SK-N-MC (cell line): ENCODE measurements at regions not wholly inside any gene's neighbourhood (a gene's known extent, or its start where the extent isn't known, plus 50 kb on each side); places are given as distances from the start of the nearest gene placed in this dataset.

Source experiments
- DNase-seq: peaks from one replicate; pipeline ENCODE4 v3.0.0-alpha.2; 2011; ENCODE audit warnings: low read depth, low spot score
- H3K27ac ChIP-seq: fragments of 200-600 bp; sonication (generic); 2 replicates; pipeline ENCODE4 v1.5.1; 2016; ENCODE audit warnings: mixed run types
- H3K36me3 ChIP-seq: fragments of 200-600 bp; sonication (generic); 2 replicates; pipeline ENCODE4 v1.6.1; 2017; ENCODE audit warnings: antibody characterized with exemption, low read length, mixed read lengths; ENCODE audit not compliant: insufficient read depth
- H3K4me3 ChIP-seq: fragments of 200-600 bp; sonication (generic); 2 replicates; pipeline ENCODE4 v1.5.1; 2016
- H3K9ac ChIP-seq: fragments of 200-600 bp; sonication (generic); 2 replicates; pipeline ENCODE4 v1.8.0; 2017; ENCODE audit warnings: mixed run types, mixed read lengths; ENCODE audit not compliant: insufficient read length
- H3K9me3 ChIP-seq: fragments of 200-600 bp; sonication (generic); 2 replicates; pipeline ENCODE4 v1.6.1; 2017; ENCODE audit warnings: low read depth, mild to moderate bottlenecking, antibody characterized with exemption, low read length, moderate library complexity, mixed read lengths
- EZH2 ChIP-seq: fragments of 200-600 bp; sonication (generic); IDR thresholded peaks from one replicate; pipeline ENCODE4 v1.6.1; 2017; ENCODE audit warnings: antibody characterized with exemption
- FOXP2 ChIP-seq: optimal IDR thresholded peaks from 2 replicates; pipeline ENCODE3; 2011; ENCODE audit warnings: mild to moderate bottlenecking, moderate library complexity; ENCODE audit not compliant: insufficient read depth; ENCODE audit errors: extremely low read length, control extremely low read depth
- POLR2AphosphoS5 ChIP-seq: IDR thresholded peaks from 2 replicates; pipeline ENCODE4 v1.6.1; 2012; ENCODE audit warnings: mild to moderate bottlenecking, low read depth, low read length, borderline replicate concordance

GRCh38 chr2:8334866-8335325, 347.0 kb upstream of the ID2 start:
- H3K36me3 ChIP-seq: no peaks in the 10 kb centered on the region
- TF ChIP-seq EZH2 (no peak), POLR2AphosphoS5 (no peak), FOXP2 (no peak)
- H3K27ac ChIP-seq: no peak overlapping the region
- H3K9ac ChIP-seq: no peak overlapping the region
- no peaks in the 10 kb centered on the region for H3K9me3 ChIP-seq
- no peak for DNase-seq
- no peak overlapping the region for H3K4me3 ChIP-seq

GRCh38 chr2:8335801-8336200, 346.1 kb upstream of the ID2 start:
- H3K36me3 ChIP-seq: no peaks in the 10 kb centered on the region
- no peak overlapping the region for H3K9ac ChIP-seq
- H3K4me3 ChIP-seq: no peak overlapping the region
- H3K9me3 ChIP-seq: no peaks in the 10 kb centered on the region
- DNase-seq: no peak
- no peak for TF ChIP-seq POLR2AphosphoS5
- H3K27ac ChIP-seq: no peak overlapping the region

GRCh38 chr2:8337321-8337720, 344.5 kb upstream of the ID2 start:
- no peaks in the 10 kb centered on the region for H3K36me3 ChIP-seq
- no peaks in the 10 kb centered on the region for H3K9me3 ChIP-seq
- H3K27ac ChIP-seq: no peak overlapping the region
- H3K9ac ChIP-seq: no peak overlapping the region
- H3K4me3 ChIP-seq: no peak overlapping the region
- DNase-seq: no peak
- TF ChIP-seq POLR2AphosphoS5: no peak
- TF ChIP-seq FOXP2: no peak
- no peak for TF ChIP-seq EZH2

GRCh38 chr2:8342407-8342806, 339.4 kb upstream of the ID2 start:
- H3K27ac ChIP-seq: no peak overlapping the region
- no peak for DNase-seq
- H3K4me3 ChIP-seq: no peak overlapping the region
- TF ChIP-seq POLR2AphosphoS5 (no peak), FOXP2 (no peak), EZH2 (no peak)
- H3K9ac ChIP-seq: no peak overlapping the region
- H3K9me3 ChIP-seq: no peaks in the 10 kb centered on the region
- no peaks in the 10 kb centered on the region for H3K36me3 ChIP-seq

- H3K36me3 ChIP-seq: no peaks in the 10 kb centered on the region
- no peak overlapping the region for H3K27ac ChIP-seq
- H3K9me3 ChIP-seq: no peaks in the 10 kb centered on the region
- DNase-seq: no peak
- TF ChIP-seq POLR2AphosphoS5 (no peak), EZH2 (no peak), FOXP2 (no peak)
- H3K9ac ChIP-seq: no peak overlapping the region
- no peak overlapping the region for H3K4me3 ChIP-seq
Observed at GRCh38 chr2:8343031-8343430, 338.8 kb upstream of the ID2 start.

- H3K9me3 ChIP-seq: no peaks in the 10 kb centered on the region
- H3K36me3 ChIP-seq: no peaks in the 10 kb centered on the region
- TF ChIP-seq EZH2: no peak
- no peak for TF ChIP-seq POLR2AphosphoS5
- TF ChIP-seq FOXP2: no peak
- H3K9ac ChIP-seq: no peak overlapping the region
- H3K4me3 ChIP-seq: no peak overlapping the region
- no peak overlapping the region for H3K27ac ChIP-seq
- DNase-seq: no peak
Observed at GRCh38 chr2:8344144-8345097, 337.4 kb upstream of the ID2 start.

GRCh38 chr2:8345200-8345599, 336.7 kb upstream of the ID2 start:
- Histone ChIP-seq H3K9me3 (no peaks in the 10 kb centered on the region), H3K4me3 (no peak overlapping the region), H3K9ac (no peak overlapping the region), H3K27ac (no peak overlapping the region), H3K36me3 (no peaks in the 10 kb centered on the region)
- no peak for DNase-seq
- TF ChIP-seq EZH2: no peak
- no peak for TF ChIP-seq POLR2AphosphoS5
- no peak for TF ChIP-seq FOXP2

- H3K9ac ChIP-seq: no peak overlapping the region
- H3K27ac ChIP-seq: no peak overlapping the region
- H3K9me3 ChIP-seq: no peaks in the 10 kb centered on the region
- DNase-seq: no peak
- no peak for TF ChIP-seq POLR2AphosphoS5
- TF ChIP-seq EZH2: no peak
- TF ChIP-seq FOXP2: no peak
- H3K4me3 ChIP-seq: no peak overlapping the region
- no peaks in the 10 kb centered on the region for H3K36me3 ChIP-seq
Observed at GRCh38 chr2:8346208-8346607, 335.6 kb upstream of the ID2 start.
